Body of pancreas (tissue), 4 donors: ENCODE measurements at regions not wholly inside any gene's neighbourhood (a gene's known extent, or its start where the extent isn't known, plus 50 kb on each side); places are given as distances from the start of the nearest gene placed in this dataset.

ENCODE experiments used
- ATAC-seq: fragments of 150-250 bp; one replicate; pipeline ENCODE4 v1.9.1; 2016
- DNase-seq, 4 donors: peaks; one replicate each; pipeline ENCODE4 v3.0.0-alpha.2; 2019
- H3K27ac ChIP-seq, 4 donors: fragments of 200-600 bp; sonication (generic); 1 replicate in 3 of 4; 2 replicates in 1 of 4; pipeline versions ENCODE4 v1.5.1 to v1.6.1; 2016 to 2019; ENCODE audit warnings: mild to moderate bottlenecking in 1 of 4, mixed read lengths in 1 of 4, moderate library complexity in 1 of 4
- H3K27me3 ChIP-seq, 2 donors: fragments of 200-600 bp; sonication (generic); one replicate each; pipeline ENCODE4 v1.6.0; 2016; ENCODE audit warnings: mild to moderate bottlenecking in 1 of 2
- H3K36me3 ChIP-seq, 2 donors: fragments of 200-600 bp; sonication (generic); replicated peaks in 1 of 2; 2 replicates each; pipeline ENCODE4 v1.5.1; 2016; ENCODE audit warnings: low read depth in 2 of 2; ENCODE audit not compliant: insufficient read depth in 1 of 2
- H3K4me1 ChIP-seq: fragments of 200-600 bp; sonication (generic); one replicate; pipeline ENCODE4 v1.6.0; 2016
- H3K4me3 ChIP-seq, 2 donors: fragments of 200-600 bp; sonication (generic); 1 replicate in 1 of 2; 2 replicates in 1 of 2; pipeline ENCODE4 v1.5.1; 2016 to 2019
- H3K9me3 ChIP-seq, 3 donors: fragments of 200-600 bp; sonication (generic); 1 replicate in 2 of 3; 2 replicates in 1 of 3; pipeline ENCODE4 v1.5.1; 2016
- CTCF ChIP-seq, 7 experiments: fragments of 450-650 bp in 4 of 7; fragments of 200-600 bp in 3 of 7; sonication (generic) in 3 of 7; IDR thresholded peaks; one replicate each; pipeline ENCODE4 v1.5.1; 2016 to 2019; ENCODE audit warnings: antibody characterized with exemption in 7 of 7
- POLR2A ChIP-seq, 3 donors: fragments of 450-650 bp; IDR thresholded peaks; one replicate each; pipeline ENCODE4 v1.6.1; 2016; ENCODE audit warnings: antibody characterized with exemption in 3 of 3, mild to moderate bottlenecking in 2 of 3
- WGBS, 2 donors: methylation state at CpG; one replicate each; pipeline ENCODE4 v1.1.5; 2017; 5-methylcytosine and 5-hydroxymethylcytosine counted together
- intact Hi-C: fragments of 100-400 bp; cut with DNase I; formaldehyde crosslinking; loops from one replicate; pipeline ENCODE4 v1.15.1; 2023

GRCh38 chr1:234721476-234722269 lies 111.7 kb upstream of the IRF2BP2 start:
- peak overlapping the region; percentile 96 to 99 (median 98) for H3K27ac ChIP-seq
- ATAC-seq = peak; percentile 2
- TF ChIP-seq POLR2A (IDR thresholded peaks at IDR 0.05) (peak in 2 of 3 donors; percentile 48 to 57), CTCF (IDR thresholded peaks at IDR 0.05) (no peak)
- intact Hi-C loops = no loop called here
- H3K9me3 ChIP-seq = no peaks in the 10 kb centered on the region
- DNase-seq = peak; percentile 63 to 83 (median 72)
- no peaks in the 10 kb centered on the region for H3K36me3 ChIP-seq
- no peak overlapping the region for H3K4me3 ChIP-seq
- peaks cover 96% of the 10 kb centered on the region for H3K4me1 ChIP-seq
- 1 to 7% methylated on average over 11 to 12 of the region's 12 CpGs for WGBS, 2 donors
- H3K27me3 ChIP-seq = no peaks in the 10 kb centered on the region

- Histone ChIP-seq H3K4me1 (peaks cover 96% of the 10 kb centered on the region), H3K27ac (peak overlapping the region; percentile 96 to 99 (median 98)), H3K4me3 (no peak overlapping the region), H3K27me3 (no peaks in the 10 kb centered on the region), H3K9me3 (no peaks in the 10 kb centered on the region), H3K36me3 (no peaks in the 10 kb centered on the region)
- no peak for TF ChIP-seq CTCF (IDR thresholded peaks at IDR 0.05)
- TF ChIP-seq POLR2A (IDR thresholded peaks at IDR 0.05) = no peak
- WGBS, 2 donors = 82 to 85% methylated on average over 14 to 15 of the region's 15 CpGs
- DNase-seq (no peak), ATAC-seq (no peak)
- intact Hi-C loops = no loop called here
Measured at GRCh38 chr1:234720709-234721441, 110.9 kb upstream of the IRF2BP2 start.

- peak in 2 of 7 experiments; percentile 3 to 6 for TF ChIP-seq CTCF (IDR thresholded peaks at IDR 0.05)
- TF ChIP-seq POLR2A (IDR thresholded peaks at IDR 0.05) = no peak
- peak in 3 of 4 donors; percentile 35 to 58 (median 38) for DNase-seq
- H3K36me3 ChIP-seq = no peaks in the 10 kb centered on the region
- no peak overlapping the region for H3K4me3 ChIP-seq
- no peak for ATAC-seq
- H3K9me3 ChIP-seq = no peaks in the 10 kb centered on the region
- H3K27ac ChIP-seq = peak overlapping the region; percentile 56 to 98 (median 96)
- intact Hi-C loops = loop anchor here (5.0 kb wide), 1 partner anchor 37 kb away; no protein-coding TSS in a partner anchor
- WGBS, 2 donors = 21 to 28% methylated on average over 8 of the region's 8 CpGs
- no peaks in the 10 kb centered on the region for H3K27me3 ChIP-seq
- peaks cover 87% of the 10 kb centered on the region for H3K4me1 ChIP-seq
Measured at GRCh38 chr1:234719454-234720251, 109.7 kb upstream of the IRF2BP2 start.

- 54 to 64% methylated on average over 10 of the region's 10 CpGs for WGBS, 2 donors
- no peak for TF ChIP-seq CTCF (IDR thresholded peaks at IDR 0.05)
- TF ChIP-seq POLR2A (IDR thresholded peaks at IDR 0.05) = no peak
- Histone ChIP-seq H3K27ac (peak overlapping the region; percentile 56 to 98 (median 96)), H3K9me3 (no peaks in the 10 kb centered on the region), H3K27me3 (no peaks in the 10 kb centered on the region), H3K4me3 (no peak overlapping the region), H3K4me1 (peaks cover 82% of the 10 kb centered on the region), H3K36me3 (no peaks in the 10 kb centered on the region)
- DNase-seq (no peak), ATAC-seq (no peak)
- intact Hi-C loops = loop anchor here (5.0 kb wide), 1 partner anchor 36 kb away; no protein-coding TSS in a partner anchor
Measured at GRCh38 chr1:234718496-234719453, 108.8 kb upstream of the IRF2BP2 start.
